KMS-11 (cell line): ENCODE measurements at regions not wholly inside any gene's neighbourhood (a gene's known extent, or its start where the extent isn't known, plus 50 kb on each side); places are given as distances from the start of the nearest gene placed in this dataset.

ENCODE experiments used
- H2AFZ ChIP-seq: fragments of 200-600 bp; sonication (generic); 2 replicates; pipeline ENCODE4 v1.6.1; 2016; ENCODE audit warnings: antibody characterized with exemption, mixed run types, low read depth
- H3K27ac ChIP-seq: fragments of 200-600 bp; sonication (generic); 2 replicates; pipeline ENCODE4 v1.6.1; 2016; ENCODE audit warnings: mild to moderate bottlenecking, mixed run types
- H3K27me3 ChIP-seq: fragments of 200-600 bp; sonication (generic); 2 replicates; pipeline ENCODE4 v1.6.1; 2017; ENCODE audit warnings: mild to moderate bottlenecking, low read depth, mixed run types, moderate library complexity; ENCODE audit not compliant: insufficient read depth
- H3K36me3 ChIP-seq: fragments of 200-600 bp; sonication (generic); 2 replicates; pipeline ENCODE4 v1.6.1; 2017; ENCODE audit warnings: mild to moderate bottlenecking, mixed run types; ENCODE audit not compliant: insufficient read depth
- H3K4me1 ChIP-seq: fragments of 200-600 bp; sonication (generic); 2 replicates; pipeline ENCODE4 v1.6.1; 2016; ENCODE audit warnings: mild to moderate bottlenecking, low read depth, mixed run types; ENCODE audit not compliant: poor library complexity, severe bottlenecking
- H3K4me2 ChIP-seq: fragments of 200-600 bp; sonication (generic); 2 replicates; pipeline ENCODE4 v1.7.0; 2016; ENCODE audit warnings: mild to moderate bottlenecking, mixed run types
- H3K4me3 ChIP-seq: fragments of 200-600 bp; sonication (generic); IDR thresholded peaks from 2 replicates; pipeline ENCODE4 v1.6.1; 2017; ENCODE audit warnings: low read depth, low read length, mixed read lengths; ENCODE audit not compliant: insufficient read depth
- H3K79me2 ChIP-seq: fragments of 200-600 bp; sonication (generic); 2 replicates; pipeline ENCODE4 v1.6.1; 2016; ENCODE audit warnings: low read depth, mixed run types; ENCODE audit not compliant: insufficient read depth
- H3K9ac ChIP-seq: fragments of 200-600 bp; sonication (generic); 2 replicates; pipeline ENCODE4 v1.6.1; 2016; ENCODE audit warnings: mild to moderate bottlenecking, mixed run types
- H4K20me1 ChIP-seq: fragments of 200-600 bp; sonication (generic); 2 replicates; pipeline ENCODE4 v1.6.1; 2016; ENCODE audit warnings: mild to moderate bottlenecking, mixed run types; ENCODE audit not compliant: insufficient read depth
- CTCF ChIP-seq: fragments of 200-600 bp; sonication (generic); conservative IDR thresholded peaks from 2 replicates; pipeline ENCODE4 v1.6.1; 2017; ENCODE audit warnings: low read depth, mild to moderate bottlenecking, antibody characterized with exemption, low read length, moderate library complexity, mixed read lengths

- Histone ChIP-seq H4K20me1 (no peaks in the 10 kb centered on the region), H3K27ac (no peak overlapping the region), H3K9ac (no peak overlapping the region), H3K79me2 (no peaks in the 10 kb centered on the region), H2AFZ (no peak overlapping the region), H3K36me3 (no peaks in the 10 kb centered on the region), H3K27me3 (no peaks in the 10 kb centered on the region), H3K4me2 (no peak overlapping the region), H3K4me3 (no peak overlapping the region), H3K4me1 (no peaks in the 10 kb centered on the region)
- TF ChIP-seq CTCF, result no peak
These were observed 54.6 kb upstream of the ATF7IP start for GRCh38 chr12:14310866-14311265.

GRCh38 chr12:14313379-14314138 lies 51.9 kb upstream of the ATF7IP start:
- TF ChIP-seq CTCF, result no peak
- H3K27me3 ChIP-seq, result no peaks in the 10 kb centered on the region
- H3K9ac ChIP-seq, result no peak overlapping the region
- no peaks in the 10 kb centered on the region for H3K36me3 ChIP-seq
- H2AFZ ChIP-seq, result no peak overlapping the region
- no peak overlapping the region for H3K27ac ChIP-seq
- H3K79me2 ChIP-seq, result no peaks in the 10 kb centered on the region
- H3K4me2 ChIP-seq, result no peak overlapping the region
- H4K20me1 ChIP-seq, result no peaks in the 10 kb centered on the region
- H3K4me3 ChIP-seq, result no peak overlapping the region
- no peaks in the 10 kb centered on the region for H3K4me1 ChIP-seq

GRCh38 chr12:14314801-14315200 lies 50.7 kb upstream of the ATF7IP start:
- H3K79me2 ChIP-seq, result no peaks in the 10 kb centered on the region
- no peak overlapping the region for H3K27ac ChIP-seq
- no peak overlapping the region for H3K9ac ChIP-seq
- no peaks in the 10 kb centered on the region for H4K20me1 ChIP-seq
- no peaks in the 10 kb centered on the region for H3K4me1 ChIP-seq
- H3K4me3 ChIP-seq, result no peak overlapping the region
- no peaks in the 10 kb centered on the region for H3K27me3 ChIP-seq
- H3K36me3 ChIP-seq, result no peaks in the 10 kb centered on the region
- no peak overlapping the region for H2AFZ ChIP-seq
- no peak overlapping the region for H3K4me2 ChIP-seq
- no peak for TF ChIP-seq CTCF

GRCh38 chr12:14315501-14315900 lies 50.0 kb upstream of the ATF7IP start:
- Histone ChIP-seq H4K20me1 (no peaks in the 10 kb centered on the region), H3K4me3 (no peak overlapping the region), H3K36me3 (no peaks in the 10 kb centered on the region), H3K27ac (no peak overlapping the region), H3K4me2 (no peak overlapping the region), H3K4me1 (no peaks in the 10 kb centered on the region), H3K27me3 (no peaks in the 10 kb centered on the region), H3K9ac (no peak overlapping the region), H3K79me2 (no peaks in the 10 kb centered on the region), H2AFZ (no peak overlapping the region)
- TF ChIP-seq CTCF, result no peak
